ENCODE measurements at regions not wholly inside any gene's neighbourhood (a gene's known extent, or its start where the extent isn't known, plus 50 kb on each side); places are given as distances from the start of the nearest gene placed in this dataset.
"Not testable (repeated sequence)": the region's sequence is repeated elsewhere in the genome, so short reads cannot be mapped to it uniquely, and the experiment has no call there.

DNA sequence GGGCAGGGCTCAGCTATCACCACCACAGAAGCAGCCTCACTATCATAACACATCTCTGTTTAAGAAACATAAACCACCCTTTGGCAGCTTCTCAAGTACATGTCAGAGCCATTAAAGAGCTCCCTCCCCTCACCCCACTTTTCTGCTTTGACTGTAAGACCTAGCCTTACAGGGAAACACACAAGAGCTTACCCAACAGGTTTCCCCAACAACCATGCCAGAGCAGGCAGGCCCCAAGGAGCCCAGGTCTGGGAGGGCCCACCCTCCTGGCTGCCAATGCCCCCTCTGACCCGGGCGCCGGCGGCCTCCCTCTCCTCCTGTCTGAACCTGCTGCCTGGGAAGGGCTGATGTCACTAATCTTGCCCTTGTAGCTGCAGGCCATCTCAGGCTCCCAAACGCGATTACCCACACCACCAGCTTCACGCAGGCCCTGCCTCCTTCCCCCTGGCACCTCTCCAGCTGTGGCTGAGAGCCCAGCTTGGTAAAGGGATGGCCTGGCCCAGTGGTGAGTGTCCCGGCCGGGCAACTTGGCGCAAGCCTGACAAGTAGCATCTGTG lies 402.0 kb downstream of the MAFB start:
- DNase-seq (ENCODE audit: low read depth in 4 of 4, low spot score in 2 of 4) = no peak

DNA sequence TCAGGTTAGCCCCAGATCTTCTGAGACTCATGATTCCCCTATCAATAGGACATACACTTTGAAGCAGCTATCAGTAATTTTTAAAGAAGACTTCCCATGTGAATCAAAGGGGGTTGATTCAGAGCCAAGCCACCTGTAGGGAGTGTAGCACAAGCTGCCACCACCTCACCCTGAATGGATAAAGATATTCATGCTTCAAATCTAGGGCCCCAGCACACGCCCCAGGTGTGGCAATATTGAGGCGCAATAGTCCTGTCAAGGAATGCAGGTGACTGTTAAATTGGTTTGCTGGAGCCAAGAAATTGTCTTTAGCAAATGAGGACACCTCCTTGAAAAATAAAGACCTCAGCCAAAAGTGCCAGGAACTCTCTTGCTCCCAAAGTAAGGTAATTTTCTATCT lies 404.4 kb downstream of the MAFB start:
- no peak for DNase-seq (ENCODE audit: low read depth in 4 of 4, low spot score in 2 of 4)

DNA sequence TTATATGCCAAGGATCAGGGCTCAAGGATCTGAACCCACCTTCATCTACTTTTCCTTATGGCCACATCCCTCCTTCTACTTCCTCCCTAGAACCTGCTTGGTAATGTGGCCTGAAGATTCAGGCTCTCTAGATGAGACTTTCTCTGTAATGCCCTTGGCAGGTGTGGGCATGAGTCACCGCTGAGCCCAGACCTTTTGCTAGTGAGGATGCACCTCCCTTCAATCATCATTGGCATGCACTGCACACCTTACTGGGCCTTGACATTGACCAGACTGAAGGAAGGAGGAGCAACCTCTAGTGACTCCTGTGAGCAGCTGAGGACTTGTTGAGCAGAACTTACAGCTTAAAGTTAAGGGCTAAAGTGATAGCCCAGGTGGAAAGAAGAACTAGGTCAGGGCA lies 405.3 kb downstream of the MAFB start:
- DNase-seq (ENCODE audit: low read depth in 4 of 4, low spot score in 2 of 4) = no peak

DNA sequence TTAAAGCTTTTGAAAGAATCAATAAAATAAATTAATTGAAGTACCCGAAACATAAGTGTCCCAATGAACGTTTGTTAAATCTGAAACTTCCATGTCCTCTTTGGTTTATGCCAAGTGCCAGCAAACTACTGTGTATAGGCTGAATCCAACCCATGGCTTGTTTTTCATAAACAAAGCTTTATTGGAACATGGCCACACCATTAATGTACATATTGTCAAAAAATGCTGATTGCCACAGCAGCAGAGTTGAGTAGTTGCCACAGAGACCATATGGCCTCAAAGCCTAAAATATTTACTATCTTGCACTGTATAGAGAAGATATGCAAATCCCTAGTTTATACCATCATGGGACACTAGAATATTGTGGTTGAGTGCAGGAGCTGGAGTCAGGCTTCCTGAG lies 406.1 kb downstream of the MAFB start:
- no peak for DNase-seq (ENCODE audit: low read depth in 4 of 4, low spot score in 2 of 4)

DNA sequence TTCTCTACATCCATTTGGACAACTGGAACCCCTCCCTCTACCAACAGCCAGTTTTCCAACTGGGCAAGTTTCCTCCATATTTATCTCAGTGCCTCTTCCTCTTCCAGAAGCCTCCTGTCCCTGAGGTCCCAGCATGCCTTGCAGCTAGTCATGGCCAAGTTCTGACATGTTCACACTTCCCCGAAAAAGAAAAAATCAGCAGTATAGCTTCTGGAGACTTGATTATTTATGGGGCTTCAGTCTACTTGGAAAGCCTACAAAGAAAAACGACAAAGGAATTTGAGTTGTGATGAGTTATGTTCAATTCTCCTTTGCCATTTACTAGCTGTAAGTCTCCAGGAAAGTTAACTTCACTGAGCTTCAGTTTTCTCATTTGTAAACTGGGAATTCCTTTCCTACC lies 406.5 kb downstream of the MAFB start:
- DNase-seq (ENCODE audit: low read depth in 4 of 4, low spot score in 2 of 4) = peak in 1 of 4 donors; percentile 36

DNA sequence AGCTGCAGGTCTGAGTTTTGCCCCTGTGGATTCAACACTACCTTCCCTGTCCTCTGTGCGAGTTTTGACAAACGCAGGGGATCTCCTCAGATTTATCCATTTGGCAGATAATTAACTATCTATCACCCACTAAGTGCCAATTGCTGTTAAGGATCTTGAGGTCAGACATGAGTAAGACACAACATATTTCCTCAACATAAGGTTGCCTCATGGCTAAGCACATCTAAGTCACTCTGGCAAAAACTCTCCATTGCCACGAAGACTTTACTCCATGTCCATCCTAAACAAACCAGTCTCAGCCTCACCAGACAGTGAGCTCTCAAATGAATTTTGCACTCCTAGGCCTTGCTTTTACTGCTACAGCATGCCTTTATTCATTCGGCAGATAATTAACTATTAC lies 408.4 kb downstream of the MAFB start:
- no peak for DNase-seq (ENCODE audit: low read depth in 4 of 4, low spot score in 2 of 4)

DNA sequence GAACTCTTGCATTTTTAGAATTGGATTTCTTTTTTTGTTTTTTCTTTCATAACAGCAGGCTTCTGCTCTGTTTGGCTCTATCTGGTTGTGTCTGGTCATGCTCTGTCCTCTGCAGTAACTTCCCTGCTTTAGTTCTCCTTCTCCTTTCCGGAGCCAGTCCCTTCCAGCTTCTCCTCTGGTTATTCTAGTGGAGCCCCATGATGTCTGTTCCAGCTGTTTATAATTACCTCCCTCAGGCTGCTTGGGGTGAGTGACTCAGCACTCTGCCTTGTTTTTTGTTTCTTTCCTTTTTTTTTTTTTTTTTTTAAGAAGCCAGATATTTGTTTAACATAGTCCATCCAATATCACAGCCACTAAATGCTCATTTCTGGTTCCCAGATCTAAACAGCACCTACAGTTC lies 409.6 kb downstream of the MAFB start:
- no peak for DNase-seq (ENCODE audit: low read depth in 4 of 4, low spot score in 2 of 4)

DNA sequence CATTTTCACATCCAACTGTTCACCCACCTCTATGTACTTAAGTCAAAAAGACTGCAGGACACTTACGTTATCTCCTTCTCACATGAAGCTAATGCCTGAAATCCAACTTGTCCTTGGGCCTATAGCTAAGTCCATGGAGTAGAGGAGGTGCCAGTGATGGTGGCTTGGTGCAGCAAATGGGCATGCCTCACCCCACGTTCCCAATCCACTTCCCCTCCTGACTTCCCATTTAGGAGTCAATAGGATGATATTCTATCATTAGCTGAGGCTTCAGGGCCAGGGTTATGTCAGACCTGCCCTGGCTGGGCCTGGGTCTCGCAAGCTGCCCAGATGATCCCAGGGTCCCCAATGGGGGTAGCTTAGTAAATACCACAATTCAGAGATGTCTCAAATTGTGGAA lies 410.4 kb downstream of the MAFB start:
- no peak for DNase-seq (ENCODE audit: low read depth in 4 of 4, low spot score in 2 of 4)

DNA sequence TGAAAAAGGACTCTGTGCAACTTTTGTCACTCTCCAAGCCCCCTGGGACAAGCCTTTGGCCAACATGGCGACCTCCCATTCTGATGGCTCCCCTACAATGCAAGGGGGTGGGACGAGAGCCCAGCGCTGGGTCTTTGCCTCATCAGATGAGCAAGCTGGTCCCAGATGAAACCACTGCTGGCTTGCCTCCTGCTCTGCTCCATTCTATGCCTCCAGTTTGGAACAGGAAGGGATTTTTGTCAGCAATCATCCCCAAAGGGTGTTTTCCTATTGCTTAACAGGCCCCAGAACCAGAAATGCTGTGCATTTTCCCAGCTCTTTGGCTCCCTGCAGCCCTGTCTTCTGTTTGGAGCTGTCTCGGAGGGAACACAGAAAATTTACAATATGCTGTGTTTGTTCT lies 412.7 kb downstream of the MAFB start:
- DNase-seq (ENCODE audit: low read depth in 4 of 4, low spot score in 2 of 4) = no peak

DNA sequence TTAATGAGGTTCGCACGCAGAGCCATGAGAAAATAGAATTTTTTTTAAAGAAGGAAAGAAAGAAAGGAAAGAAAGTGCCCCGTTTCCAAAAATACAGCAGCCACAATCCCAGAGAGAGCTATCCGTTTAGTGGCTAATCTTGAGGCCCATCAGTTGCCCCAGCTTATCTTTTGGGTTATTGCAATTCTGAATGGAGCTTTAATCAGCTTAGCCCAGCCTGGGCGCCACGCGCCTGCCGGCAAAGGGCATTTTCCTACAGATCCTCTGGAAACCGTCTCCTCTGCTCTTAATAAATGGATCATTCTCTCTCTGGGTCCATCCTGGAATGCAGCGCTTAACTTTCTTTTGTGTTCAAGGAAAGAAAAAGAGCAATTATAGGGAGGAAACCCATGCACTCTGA lies 413.3 kb downstream of the MAFB start:
- DNase-seq (ENCODE audit: low read depth in 4 of 4, low spot score in 2 of 4) = no peak

DNA sequence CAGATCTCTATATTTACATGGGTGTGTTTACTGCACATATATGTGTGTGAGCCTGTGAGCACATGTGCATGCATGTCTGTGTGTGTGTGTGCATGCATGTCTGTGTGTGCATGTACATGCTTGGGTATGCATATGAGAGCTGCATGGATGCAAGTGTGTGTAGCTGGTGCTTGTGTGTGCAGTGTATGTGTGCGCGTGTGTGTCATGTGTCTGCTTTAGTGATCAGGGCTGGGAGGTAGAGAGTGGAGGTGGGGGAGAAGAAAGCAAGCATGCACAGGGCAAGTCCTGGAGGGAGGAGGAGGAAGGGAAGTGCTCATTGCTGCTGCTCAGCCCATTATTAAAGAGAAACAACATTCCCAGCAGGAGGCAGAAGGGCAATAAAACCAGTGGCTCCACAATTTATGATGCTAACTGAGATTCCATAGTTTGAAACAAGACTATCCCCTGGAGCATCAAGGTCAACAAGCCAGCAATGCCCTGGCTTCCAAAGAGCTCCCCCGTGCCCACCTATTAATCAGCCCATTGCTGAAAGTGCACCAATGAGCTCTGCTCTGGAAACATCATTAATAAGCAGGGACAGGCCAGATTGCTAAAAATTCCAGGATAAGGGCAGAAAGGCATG lies 414.0 kb downstream of the MAFB start:
- DNase-seq (ENCODE audit: low read depth in 4 of 4, low spot score in 2 of 4) = no peak

DNA sequence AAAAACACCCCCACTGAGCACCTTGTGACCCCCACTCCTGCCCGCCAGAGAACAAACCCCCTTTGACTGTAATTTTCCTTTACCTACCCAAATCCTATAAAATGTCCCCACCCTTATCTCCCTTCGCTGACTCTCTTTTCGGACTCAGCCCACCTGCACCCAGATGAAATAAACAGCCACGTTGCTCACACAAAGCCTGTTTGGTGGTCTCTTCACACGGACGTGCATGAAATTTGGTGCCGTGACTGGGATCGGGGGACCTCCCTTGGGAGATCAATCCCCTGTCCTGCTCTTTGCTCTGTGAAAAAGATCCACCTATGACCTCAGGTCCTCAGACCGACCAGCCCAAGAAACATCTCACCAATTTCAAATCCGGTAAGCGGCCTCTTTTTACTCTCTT lies 419.8 kb downstream of the MAFB start:
- not testable (repeated sequence) for DNase-seq (ENCODE audit: low read depth in 4 of 4, low spot score in 2 of 4)

DNA sequence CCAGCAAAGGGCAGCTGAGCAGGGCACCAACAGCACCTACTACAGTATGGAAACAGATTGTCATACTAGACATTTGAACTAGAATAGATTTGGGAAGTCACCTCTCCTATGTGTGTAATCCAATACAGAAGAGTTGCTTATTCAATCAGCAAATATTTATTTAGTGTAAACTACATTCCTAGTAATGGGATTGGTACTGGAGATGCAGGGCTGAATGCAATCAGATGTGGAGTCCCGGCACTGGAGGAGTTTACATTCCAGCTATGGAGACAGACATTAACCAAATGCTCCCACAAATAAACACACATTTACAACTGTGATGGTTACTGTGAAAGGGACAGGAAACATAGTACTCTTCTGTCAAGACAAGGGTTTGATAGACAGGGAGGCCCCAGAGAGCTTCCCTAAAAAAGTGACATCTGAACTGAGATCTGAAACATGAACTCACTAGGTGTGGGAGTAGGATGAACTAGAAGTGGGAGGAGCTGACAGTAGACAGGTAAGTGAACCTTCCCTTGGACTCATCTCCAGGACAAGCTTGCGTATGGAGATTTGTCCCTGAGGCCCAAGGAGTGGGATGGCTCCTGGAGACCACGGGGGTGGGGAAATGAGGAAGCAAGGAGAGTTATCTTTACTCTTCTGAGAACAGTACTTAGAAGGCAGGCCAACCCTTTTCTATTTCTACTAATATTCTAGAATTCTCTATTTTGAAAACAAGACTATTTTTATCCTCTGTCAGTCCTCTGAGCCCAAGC lies 420.5 kb downstream of the MAFB start:
- DNase-seq (ENCODE audit: low read depth in 4 of 4, low spot score in 2 of 4) = no peak

DNA sequence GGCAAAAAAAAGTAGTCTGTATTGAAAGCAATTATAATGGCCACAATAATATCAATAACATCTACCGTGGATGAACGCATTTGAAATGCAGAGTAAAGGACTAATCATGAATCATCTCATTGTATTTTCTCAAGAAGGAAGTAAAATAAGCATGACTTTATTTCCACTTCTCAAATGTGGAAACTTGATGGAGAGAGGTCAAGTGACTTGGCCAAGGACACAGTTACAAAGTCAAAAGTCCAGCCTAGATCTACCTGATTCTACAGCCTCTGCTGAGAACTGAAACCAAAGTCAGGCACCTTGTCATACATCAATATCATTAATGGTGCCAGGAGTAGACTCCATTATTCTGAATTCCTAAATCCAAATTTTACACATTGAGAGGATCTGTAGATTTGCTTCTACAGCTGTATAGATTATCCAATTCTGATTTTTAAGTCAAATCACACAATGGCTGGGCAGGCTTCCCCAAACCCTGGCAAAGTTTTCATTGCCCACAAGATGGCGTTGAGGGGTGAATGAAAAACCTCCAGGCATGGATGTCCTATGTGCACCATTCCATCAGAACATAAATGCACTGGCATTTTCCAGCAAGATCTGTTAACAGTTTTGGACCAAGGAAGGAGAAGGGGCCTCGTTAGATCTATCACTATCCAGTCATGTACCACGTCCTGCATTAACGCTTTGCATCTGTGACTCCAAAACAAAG lies 423.1 kb downstream of the MAFB start:
- no peak for DNase-seq (ENCODE audit: low read depth in 4 of 4, low spot score in 2 of 4)

DNA sequence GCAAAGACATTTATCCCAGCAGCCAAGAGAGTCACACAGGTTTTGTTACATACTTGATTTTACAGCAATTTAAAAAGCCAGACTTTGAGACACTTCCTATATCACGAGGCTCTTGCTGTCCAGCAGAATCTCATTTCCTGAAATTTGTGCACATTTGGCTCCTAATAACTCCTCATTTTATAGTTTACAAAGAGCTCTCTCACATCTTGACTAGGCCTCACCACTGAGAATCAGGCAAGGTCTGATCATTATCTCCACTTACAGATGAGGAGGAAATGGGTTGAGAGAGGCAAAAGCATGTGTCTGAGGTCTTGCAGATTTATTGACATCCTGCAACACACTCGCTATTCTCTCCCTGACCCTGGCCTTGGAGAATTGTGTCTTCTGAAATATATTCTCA lies 426.8 kb downstream of the MAFB start:
- no peak for DNase-seq (ENCODE audit: low read depth in 4 of 4, low spot score in 2 of 4)

DNA sequence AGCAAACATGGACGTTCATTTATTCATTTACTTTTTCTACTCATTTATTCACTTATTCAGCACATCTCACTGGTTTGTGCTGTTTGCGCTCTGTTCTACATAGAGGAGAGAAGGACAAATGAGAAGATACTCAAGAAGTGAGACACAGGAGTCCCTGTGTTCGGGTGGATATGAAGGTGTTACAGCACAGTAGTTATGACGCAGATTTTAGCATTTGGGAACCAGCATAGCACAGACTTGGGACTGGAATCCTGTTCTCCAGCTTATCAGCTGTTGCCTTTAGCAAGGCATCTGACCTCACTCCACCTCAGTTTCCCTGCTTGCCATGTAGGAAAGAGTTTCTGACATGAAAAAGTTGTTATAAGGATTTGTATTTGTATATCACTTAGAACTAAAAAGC lies 430.1 kb downstream of the MAFB start:
- DNase-seq (ENCODE audit: low read depth in 4 of 4, low spot score in 2 of 4) = no peak

DNA sequence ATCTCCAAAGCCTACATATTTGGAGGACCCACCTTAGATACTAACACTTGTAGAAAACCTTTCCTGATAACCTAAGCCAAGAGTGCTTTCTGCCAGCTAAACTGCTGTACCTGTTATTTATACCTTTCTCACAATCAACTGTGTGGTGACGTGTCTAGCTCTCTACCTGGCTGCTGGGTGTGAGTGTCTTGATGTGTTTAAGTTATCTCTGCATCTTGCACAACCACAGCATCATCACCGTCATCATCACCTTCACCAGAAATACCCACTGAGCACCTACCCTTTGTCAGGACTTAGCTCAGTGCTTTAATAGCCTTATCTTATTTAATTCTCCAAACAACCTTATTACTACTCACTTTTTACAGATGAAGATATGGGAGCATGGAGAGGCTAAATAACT lies 431.3 kb downstream of the MAFB start:
- no peak for DNase-seq (ENCODE audit: low read depth in 4 of 4, low spot score in 2 of 4)

DNA sequence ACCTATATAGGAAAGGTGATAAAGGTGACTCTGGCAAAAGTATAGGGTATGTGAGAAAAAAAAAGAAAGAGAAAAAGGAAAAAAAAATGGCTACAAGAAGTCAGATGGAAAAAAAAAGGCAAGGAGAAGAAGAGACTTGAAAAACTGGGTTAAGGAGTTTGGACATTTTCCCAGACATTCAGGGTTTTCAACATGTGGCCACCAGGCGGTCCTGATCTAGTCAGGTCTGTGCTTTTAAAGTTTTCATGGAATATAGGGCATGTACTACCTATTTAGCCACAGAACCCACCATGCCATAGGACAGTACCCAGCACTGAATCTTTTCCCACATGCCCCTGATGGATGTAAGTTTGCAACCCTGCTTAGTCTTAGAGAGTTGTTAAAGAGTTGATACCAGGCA lies 433.7 kb downstream of the MAFB start:
- no peak for DNase-seq (ENCODE audit: low read depth in 4 of 4, low spot score in 2 of 4)

DNA sequence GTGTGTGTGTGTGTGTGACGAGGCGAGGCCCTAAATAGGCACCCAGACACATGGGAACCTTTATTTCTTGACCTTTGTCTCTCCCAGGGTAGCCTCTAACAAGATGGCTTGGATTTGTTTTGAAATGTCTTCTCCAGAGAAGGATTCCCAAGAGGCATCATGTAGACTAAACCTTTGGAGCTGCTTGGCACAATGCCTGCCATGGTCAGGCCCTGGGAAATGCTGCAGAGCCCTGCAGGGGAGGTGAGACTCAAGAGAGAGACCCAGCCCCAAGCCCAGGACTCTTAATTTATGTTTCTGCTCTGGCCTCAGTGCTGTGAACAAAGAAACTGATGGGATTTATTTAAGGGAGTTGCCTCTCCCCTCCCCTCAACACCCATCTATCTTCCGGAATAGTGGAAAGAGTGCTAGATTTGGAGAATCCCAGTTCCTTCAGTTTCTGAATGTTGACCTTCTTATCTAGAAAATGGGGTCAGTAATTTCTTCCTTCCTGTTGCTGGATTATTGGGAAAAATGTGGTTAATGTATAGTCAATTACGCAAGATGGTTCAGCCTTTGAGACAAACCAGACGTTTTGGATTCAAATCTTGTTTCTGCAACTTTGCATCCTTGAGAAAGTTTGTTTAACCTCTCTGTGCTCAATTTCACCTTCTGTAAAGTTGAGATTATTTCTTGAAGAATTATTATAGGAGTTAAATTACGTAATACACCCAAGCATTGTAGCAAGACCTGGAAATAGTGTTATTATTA lies 434.8 kb downstream of the MAFB start:
- DNase-seq (ENCODE audit: low read depth in 4 of 4, low spot score in 2 of 4) = no peak

DNA sequence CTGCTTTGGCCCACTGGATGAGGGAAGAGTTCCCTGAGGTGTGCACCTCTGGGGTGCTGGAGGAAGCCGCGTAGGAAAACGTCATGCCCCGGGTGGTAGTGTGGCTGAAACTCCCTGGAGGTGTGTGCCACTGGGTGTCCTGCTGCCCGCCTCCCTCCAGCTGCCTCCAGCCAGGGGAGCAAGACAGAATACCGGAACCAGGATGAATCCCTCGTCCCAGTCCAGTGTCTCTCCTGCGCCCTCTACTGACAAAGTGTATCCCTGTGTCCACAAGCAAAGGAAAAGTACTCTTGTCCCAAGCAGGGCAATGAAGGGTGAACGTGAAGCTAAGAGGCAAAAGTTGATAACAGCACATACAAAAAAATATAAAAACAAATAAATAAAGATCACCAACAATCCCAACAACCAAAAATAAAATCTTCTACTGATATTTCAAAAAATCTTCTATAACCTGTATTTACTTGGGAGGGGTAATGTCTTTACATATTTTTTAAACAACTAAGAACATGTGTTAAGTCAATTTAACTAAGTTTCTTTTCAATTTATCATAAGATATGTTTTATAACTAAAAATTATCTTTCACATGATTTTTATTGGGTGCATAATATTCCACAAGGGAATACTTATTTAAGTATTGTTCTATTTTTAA lies 437.6 kb downstream of the MAFB start:
- DNase-seq (ENCODE audit: low read depth in 4 of 4, low spot score in 2 of 4) = no peak

DNA sequence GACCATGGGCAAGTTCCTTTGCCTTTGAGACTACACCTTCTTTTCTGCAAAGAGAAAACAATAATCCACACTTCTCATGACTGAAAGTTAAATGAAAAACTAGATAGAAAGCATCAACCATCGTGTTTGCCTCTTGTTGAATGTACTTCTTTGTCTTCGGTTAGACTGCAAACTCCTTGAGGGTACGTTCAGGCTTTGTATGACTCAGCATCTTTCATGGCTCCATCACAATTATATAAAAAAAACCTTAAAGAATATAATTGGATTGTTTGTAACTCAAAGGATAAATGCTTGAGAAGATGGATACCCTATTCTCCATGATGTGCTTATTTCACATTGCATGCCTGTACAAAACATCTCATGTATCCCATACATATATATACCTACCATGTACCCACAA lies 439.2 kb downstream of the MAFB start:
- no peak for DNase-seq (ENCODE audit: low read depth in 4 of 4, low spot score in 2 of 4)

All from left renal cortex interstitium (tissue), 4 donors.